NCI-H748 (cell line): ENCODE measurements at regions not wholly inside any gene's neighbourhood (a gene's known extent, or its start where the extent isn't known, plus 50 kb on each side); places are given as distances from the start of the nearest gene placed in this dataset.

Source experiments
- DNase-seq: peaks from one replicate; lab custom pipeline; 2025; ENCODE audit not compliant: unreplicated experiment; lab: John Stamatoyannopoulos, UW

- peak; percentile 93 for DNase-seq
Observed at GRCh38 chr18:43635397-43635796, 358.1 kb upstream of the SYT4 start.

GRCh38 chr18:43642727-43643330 is 365.5 kb upstream of the SYT4 start:
- no peak for DNase-seq

DNA sequence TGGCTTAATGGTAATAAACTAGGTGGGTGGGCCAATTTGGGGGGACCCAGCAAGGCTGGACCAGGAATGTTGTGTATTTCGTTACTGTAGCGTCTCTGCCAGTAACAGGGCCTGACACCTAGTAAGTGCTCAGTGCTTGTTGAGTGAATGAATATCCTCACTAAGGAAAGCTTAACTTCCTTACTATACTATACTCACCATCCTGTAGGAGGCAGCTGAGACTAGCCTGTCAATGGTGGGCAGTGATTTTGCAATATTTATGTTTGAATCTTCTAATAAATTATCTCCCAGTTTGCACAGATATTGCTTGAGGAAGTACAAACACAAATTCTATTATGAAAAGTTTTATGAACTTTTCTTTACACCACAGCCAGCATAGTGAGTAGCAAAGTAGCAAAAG is 370.7 kb upstream of the SYT4 start:
- no peak for DNase-seq

GRCh38 chr18:43649649-43650357 is 372.5 kb upstream of the SYT4 start:
- DNase-seq, result no peak

DNA sequence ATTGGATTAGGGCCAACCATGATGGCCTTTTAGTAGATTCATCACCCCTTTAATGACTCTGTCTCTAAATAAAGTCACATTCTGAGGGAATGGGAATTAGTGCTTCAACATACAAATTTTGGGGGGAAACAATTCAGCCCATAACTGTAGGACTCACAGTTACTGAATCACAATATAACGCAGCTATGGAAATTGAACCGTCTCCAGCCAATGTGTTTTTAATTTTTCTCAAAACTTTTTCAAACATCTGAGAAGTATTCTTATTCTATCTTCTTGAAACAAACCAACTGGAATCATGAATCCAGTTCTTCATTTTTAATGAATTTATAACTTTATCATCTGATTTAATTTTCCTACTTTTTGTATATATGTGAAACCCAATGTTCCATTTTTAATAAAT is 373.1 kb upstream of the SYT4 start:
- no peak for DNase-seq

- no peak for DNase-seq
Observed at GRCh38 chr18:43651057-43651456, 373.8 kb upstream of the SYT4 start.

DNA sequence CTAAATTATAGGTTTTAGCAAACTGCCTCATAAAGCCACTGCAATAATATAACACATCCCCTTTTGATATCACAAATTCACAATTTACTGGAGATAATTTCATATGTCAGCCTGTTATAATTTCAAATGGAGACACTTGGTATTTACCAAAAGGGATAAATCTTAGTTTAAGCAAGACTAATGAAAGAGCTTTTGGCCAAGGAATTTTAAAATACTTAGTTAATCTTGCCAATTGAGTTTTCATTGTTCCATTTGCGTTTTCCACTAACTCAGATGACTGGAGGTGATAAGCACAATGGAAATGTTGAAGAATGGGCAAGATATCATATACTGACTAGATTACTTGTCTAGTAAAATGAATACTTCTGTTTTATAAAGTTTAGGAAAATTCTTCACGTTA is 379.3 kb upstream of the SYT4 start:
- DNase-seq, result no peak

DNA sequence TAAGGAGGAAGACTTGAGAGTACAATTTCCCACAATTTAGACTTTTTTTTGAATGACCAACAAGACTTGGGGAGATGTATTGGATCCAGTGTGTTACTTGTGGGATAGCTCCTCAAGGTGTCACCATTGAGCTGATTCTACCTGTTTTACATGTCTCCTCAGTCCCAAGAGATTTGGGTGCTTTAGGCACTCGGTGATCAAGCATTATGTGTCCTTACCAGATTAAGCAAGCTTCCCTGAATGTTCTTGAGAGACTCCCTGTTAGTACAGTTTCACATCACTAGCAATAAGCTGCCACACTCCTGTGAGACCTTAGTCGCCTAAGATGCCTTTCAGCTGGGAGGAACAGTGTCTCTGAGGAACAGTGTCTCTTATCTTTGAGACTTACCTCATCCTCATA is 384.3 kb upstream of the SYT4 start:
- DNase-seq, result peak; percentile 86

DNA sequence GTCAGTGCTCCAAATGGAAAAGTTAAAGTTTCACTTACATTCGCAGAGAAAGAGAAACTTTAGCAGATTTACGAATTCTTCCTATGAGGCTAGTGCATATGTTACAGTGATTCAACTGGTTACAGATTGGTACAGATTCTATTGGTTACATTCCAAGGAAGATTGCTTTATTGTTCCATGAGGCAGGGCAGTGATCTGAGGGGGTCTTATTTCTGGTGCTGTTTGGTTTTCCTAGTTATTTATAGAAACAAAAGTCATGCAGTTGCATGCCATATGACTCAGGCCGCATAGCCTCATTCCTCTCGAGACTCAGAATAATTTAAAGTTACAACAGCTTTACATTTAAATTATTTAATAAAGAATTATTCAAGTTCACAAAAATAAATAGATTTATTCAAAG is 385.4 kb upstream of the SYT4 start:
- DNase-seq, result no peak

DNA sequence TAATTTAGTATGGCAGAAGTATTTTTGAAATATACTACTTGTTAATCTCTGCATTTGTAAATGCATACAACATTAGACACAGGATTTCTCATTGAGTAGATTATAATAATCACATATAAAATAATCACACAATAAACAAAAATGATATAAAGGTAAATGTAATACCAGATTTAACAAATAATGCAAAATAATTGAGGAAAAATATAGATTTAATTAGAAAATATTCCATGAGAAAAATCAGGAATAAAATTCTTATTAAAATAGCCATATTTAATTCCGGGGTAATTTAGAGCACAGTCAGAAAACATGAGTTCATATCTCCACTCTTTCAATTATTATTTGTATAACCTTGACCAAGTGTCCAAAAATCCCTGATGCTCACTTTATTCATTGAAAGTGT is 385.9 kb upstream of the SYT4 start:
- no peak for DNase-seq

DNA sequence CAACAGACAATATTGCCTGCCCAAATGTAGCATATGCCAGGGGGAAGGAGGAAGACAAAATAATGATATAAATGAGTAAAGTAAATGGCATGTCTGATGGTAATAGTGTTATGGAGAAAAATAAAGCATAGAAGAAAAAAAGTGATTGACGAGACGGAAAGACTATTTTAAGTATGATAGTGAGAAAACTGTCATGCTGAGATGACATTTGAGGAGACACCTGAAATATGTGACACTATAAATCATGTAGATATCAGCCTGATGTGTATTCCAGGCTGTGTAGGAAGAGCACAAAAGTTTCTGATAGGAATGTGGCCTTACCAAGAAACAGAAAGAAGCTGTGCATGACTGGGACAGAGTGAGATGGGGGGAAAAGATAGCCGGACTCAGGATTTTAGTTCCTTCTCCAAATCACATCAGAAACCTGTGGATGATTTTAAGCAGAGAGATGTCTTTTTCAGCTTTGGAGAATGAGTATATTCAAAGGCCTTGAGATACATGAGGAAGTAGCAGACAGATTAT is 387.3 kb upstream of the SYT4 start:
- DNase-seq, result no peak

DNA sequence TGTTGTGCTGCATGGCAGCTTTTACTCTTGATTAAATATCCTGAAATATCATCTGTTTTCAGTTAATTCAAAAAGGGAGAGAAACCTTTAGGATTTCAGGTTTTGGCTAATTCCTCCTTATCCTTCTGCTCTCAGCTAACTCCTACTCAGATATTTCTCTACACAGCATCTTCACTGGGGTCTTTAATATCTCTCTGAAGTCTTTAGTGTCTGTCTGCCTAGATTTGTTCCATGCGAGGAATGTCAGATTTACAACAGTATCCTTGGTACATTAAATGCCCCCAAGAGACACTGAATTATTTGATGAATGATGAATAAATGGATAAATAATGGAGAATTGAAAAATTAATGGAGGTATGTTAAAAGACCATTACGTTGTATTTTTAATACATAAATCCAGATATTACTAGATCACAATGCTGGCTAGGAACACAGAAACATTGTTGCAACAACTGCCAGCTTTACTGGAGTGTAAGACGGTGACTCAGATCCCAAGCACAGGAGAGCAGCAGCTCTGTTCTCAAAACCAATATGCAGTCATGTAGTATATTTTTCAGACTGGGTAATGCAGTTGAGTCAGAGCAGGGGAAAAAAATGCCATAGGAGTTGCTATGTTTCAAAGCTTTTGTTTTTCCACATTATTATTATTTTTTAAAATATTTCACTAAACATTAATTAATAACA is 388.0 kb upstream of the SYT4 start:
- no peak for DNase-seq

- DNase-seq, result no peak
Observed at GRCh38 chr18:43668866-43669265, 391.6 kb upstream of the SYT4 start.

DNA sequence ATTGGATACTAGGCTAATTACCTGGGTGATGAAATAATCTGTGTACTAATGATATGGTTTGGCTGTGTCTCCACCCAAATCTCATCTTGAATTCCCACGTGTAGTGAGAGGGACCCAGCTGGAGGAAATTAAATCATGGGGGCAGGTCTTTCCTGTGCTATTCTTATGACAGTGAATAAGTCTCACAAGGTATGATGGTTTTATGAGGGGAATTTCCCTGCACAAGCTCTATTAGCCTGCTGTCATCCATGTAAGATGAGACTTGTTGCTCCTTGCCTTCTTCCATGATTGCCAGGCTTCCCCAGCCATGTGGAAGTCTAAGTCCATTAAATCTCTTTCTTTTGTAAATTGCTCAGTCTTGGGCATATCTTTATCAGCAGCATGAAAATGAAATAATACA is 394.1 kb upstream of the SYT4 start:
- DNase-seq, result no peak

DNA sequence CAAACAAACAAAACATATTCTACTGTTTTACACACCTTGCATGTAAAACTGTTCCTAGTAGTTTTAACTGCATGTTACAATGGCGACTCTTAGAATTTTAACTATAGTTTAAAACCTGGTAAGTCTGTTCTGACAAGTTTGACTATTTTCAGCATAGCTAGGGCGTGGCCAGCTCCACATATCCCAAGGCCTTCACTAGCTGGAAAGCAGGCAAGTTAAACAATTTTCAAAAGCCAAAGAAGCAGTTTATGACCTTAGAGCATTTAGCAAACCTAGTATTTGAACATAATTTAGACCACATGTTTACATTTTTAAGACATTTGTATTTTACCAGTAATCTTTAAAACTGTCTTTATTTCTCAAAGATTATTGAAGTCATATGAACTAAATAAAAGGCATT is 402.8 kb upstream of the SYT4 start:
- DNase-seq, result no peak

GRCh38 chr18:43681661-43682060 is 404.4 kb upstream of the SYT4 start:
- DNase-seq, result no peak

- no peak for DNase-seq
Observed at GRCh38 chr18:43682196-43682595, 404.9 kb upstream of the SYT4 start.

DNA sequence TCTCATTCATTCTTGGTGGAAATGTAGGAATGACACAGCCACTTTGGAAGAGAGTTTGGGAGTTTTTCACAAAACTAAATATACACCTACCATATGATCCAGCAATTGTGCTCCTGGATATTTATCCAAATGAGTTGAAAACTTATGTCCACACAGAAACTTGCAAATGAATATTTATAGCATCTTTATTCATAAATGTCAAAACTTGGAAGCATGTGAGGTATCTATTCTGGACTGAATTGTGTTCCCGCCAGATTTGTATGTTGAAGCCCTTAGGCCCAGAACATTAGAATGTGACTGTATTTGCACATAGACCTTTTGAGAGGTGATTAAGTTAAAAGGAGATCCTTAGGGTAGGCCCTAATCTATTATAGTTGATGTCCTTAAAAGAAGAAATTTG is 409.4 kb upstream of the SYT4 start:
- DNase-seq, result no peak

- DNase-seq, result no peak
Observed at GRCh38 chr18:43692099-43692690, 414.9 kb upstream of the SYT4 start.

DNA sequence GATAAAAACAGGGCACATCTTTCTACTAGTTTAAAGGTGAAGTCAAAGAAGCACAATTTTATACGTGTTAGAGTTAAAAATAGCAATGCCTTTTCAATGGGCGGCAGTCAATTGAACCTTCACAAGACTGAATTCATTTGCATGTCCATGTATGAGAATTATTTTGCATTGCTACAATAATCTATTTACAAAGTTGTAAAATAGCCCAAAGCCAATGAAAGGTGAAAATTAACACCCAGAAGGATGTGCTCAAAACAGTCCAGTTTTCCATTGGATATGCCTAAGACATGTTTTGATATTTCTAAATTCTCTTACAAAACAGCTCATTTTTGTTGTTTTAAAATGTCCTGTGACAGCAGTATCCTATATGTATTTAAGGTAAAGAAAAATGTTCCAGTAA is 425.1 kb upstream of the SYT4 start:
- DNase-seq, result no peak

DNA sequence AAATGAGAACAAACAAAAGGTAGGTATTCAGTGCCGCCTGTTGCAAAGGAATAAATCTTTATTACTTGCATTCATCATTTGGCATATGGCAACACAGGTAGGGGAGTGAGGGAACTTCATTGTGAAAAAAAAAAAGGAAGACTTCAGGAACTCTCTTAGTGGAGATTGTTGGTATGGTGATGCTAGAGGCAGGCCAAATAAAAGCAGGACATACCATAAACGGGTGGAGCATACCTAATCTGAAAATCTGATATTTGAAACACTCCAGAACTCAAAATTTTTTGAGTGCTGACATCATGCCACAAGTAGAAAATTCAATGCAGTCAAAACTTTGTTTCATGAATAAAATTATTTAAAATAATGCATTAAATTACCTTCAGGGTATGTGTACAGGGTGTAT is 425.8 kb upstream of the SYT4 start:
- DNase-seq, result no peak

- DNase-seq, result peak; percentile 75
Observed at GRCh38 chr18:43705850-43706249, 428.6 kb upstream of the SYT4 start.
